HCT116 (cell line): ENCODE measurements at regions not wholly inside any gene's neighbourhood (a gene's known extent, or its start where the extent isn't known, plus 50 kb on each side); places are given as distances from the start of the nearest gene placed in this dataset.

ENCODE experiments used
- ATAC-seq: fragments of 200-7000 bp; cut with Tn5 transposase; 2 replicates; pipeline ENCODE4 v1.9.1; 2020; ENCODE audit warnings: mild to moderate bottlenecking, moderate library complexity
- BruUV-seq: library from RNA; stranded (reverse); fragments of 400-500 nt; replicated peaks from 2 replicates; lab custom pipeline; 2021; lab: Mats Ljungman, UMichigan
- CTCF ChIA-PET: fragments of 300-600 bp; sonication (Branson Sonifier 250); formaldehyde crosslinking; loops from one replicate; lab custom pipeline; 2021; ENCODE audit warnings: antibody characterized with exemption; lab: Charles Lee
- POLR2A ChIA-PET: fragments of 300-600, 350-600 bp; sonication (Branson Sonifier 250); formaldehyde crosslinking; loops from one replicate; lab custom pipeline; 2021; ENCODE audit warnings: antibody characterized with exemption; lab: Charles Lee
- RAD21 ChIA-PET, 2 experiments: fragments of 300-600 bp; sonication (Branson Sonifier 250); formaldehyde crosslinking; loops; one replicate each; lab custom pipeline; 2023; ENCODE audit warnings: low total read pairs in 2 of 2; ENCODE audit not compliant: uncharacterized antibody in 2 of 2, unreplicated experiment in 2 of 2, low non-redundant PET in 1 of 2; lab: Charles Lee
- DNase-seq: peaks from one replicate; pipeline ENCODE4 v3.0.0-alpha.2; 2010; ENCODE audit warnings: low read depth, low spot score
- H2AFZ ChIP-seq: fragments of 200-600 bp; shearing (Covaris generic), sonication (generic); 2 replicates; pipeline ENCODE4 v1.6.1; 2017; ENCODE audit warnings: low read depth, mixed run types, mixed read lengths, antibody characterized with exemption, low read length; ENCODE audit not compliant: poor library complexity, severe bottlenecking
- H3K27ac ChIP-seq: 2 replicates; pipeline ENCODE4 v1.5.1; 2012; ENCODE audit warnings: low read depth, low read length
- H3K27me3 ChIP-seq: fragments of 200-600 bp; sonication (generic); 2 replicates; pipeline ENCODE4 v1.6.1; 2016; ENCODE audit warnings: mixed run types, low read length, mixed read lengths; ENCODE audit not compliant: insufficient read depth
- H3K36me3 ChIP-seq, 2 experiments: fragments of 200-500 bp in 1 of 2; fragments of 200-600 bp in 1 of 2; sonication (Bioruptor generic) in 1 of 2; sonication (generic) in 1 of 2; 2 replicates each; pipeline versions ENCODE4 v1.5.1 to v1.6.1; 2014 to 2016; ENCODE audit warnings: low read length in 2 of 2, inconsistent platforms in 1 of 2, mixed read lengths in 1 of 2, mixed run types in 1 of 2; ENCODE audit not compliant: insufficient read depth in 2 of 2, control insufficient read depth in 1 of 2
- H3K4me1 ChIP-seq, 2 experiments: fragments of 200-600 bp in 1 of 2; sonication (generic) in 1 of 2; 2 replicates each; pipeline versions ENCODE4 v1.5.1 to v1.6.1; 2012 to 2017; ENCODE audit warnings: low read length in 2 of 2, inconsistent platforms in 1 of 2, mild to moderate bottlenecking in 1 of 2, mixed read lengths in 1 of 2, mixed run types in 1 of 2, moderate library complexity in 1 of 2; ENCODE audit not compliant: insufficient read depth in 2 of 2, control insufficient read depth in 1 of 2
- H3K4me2 ChIP-seq: fragments of 200-600 bp; sonication (generic); 2 replicates; pipeline ENCODE4 v1.6.1; 2017; ENCODE audit warnings: mixed run types, low read length, mixed read lengths
- H3K4me3 ChIP-seq, 2 experiments: fragments of 200-600 bp in 1 of 2; sonication (generic) in 1 of 2; replicated peaks in 1 of 2; 2 replicates each; pipeline ENCODE4 v1.5.1; 2011 to 2016; ENCODE audit warnings: low read length in 2 of 2, control low read depth in 1 of 2, low read depth in 1 of 2, mild to moderate bottlenecking in 1 of 2, mixed read lengths in 1 of 2, mixed run types in 1 of 2
- H3K79me2 ChIP-seq: fragments of 200-600 bp; sonication (generic); 2 replicates; pipeline ENCODE4 v1.6.1; 2017; ENCODE audit warnings: mild to moderate bottlenecking, mixed run types, low read length, moderate library complexity, mixed read lengths; ENCODE audit not compliant: insufficient read depth
- H3K9ac ChIP-seq: fragments of 200-600 bp; sonication (generic); 2 replicates; pipeline ENCODE4 v1.6.1; 2016; ENCODE audit warnings: low read length, mixed read lengths
- H3K9me2 ChIP-seq: fragments of 200-600 bp; sonication (generic), shearing (Covaris generic); 2 replicates; pipeline ENCODE4 v1.6.1; 2017; ENCODE audit warnings: mixed run types, mild to moderate bottlenecking, moderate library complexity; ENCODE audit not compliant: insufficient read depth
- H3K9me3 ChIP-seq, 2 experiments: fragments of 200-500 bp in 1 of 2; fragments of 200-600 bp in 1 of 2; sonication (Bioruptor generic) in 1 of 2; sonication (generic) in 1 of 2; 2 replicates each; pipeline ENCODE4 v1.6.1; 2014 to 2017; ENCODE audit warnings: low read length in 2 of 2, mixed read lengths in 2 of 2, inconsistent platforms in 1 of 2, low read depth in 1 of 2, mild to moderate bottlenecking in 1 of 2, mixed run types in 1 of 2, moderate library complexity in 1 of 2; ENCODE audit not compliant: control insufficient read depth in 1 of 2, insufficient read depth in 1 of 2
- H4K20me1 ChIP-seq: fragments of 200-600 bp; sonication (generic), shearing (Covaris generic); 2 replicates; pipeline ENCODE4 v1.6.1; 2017; ENCODE audit warnings: mixed run types, mild to moderate bottlenecking, moderate library complexity; ENCODE audit not compliant: insufficient read depth
- ATF3 ChIP-seq: IDR thresholded peaks from 2 replicates; pipeline ENCODE4 v1.6.1; 2012
- CBX3 ChIP-seq: IDR thresholded peaks from 2 replicates; pipeline ENCODE4 v1.6.1; 2012; ENCODE audit warnings: low read depth
- EGR1 ChIP-seq: IDR thresholded peaks from 2 replicates; pipeline ENCODE4 v1.6.1; 2012; ENCODE audit warnings: low read depth
- EZH2phosphoT487 ChIP-seq: fragments of 200-600 bp; IDR thresholded peaks from 2 replicates; pipeline ENCODE4 v1.6.1; 2018; ENCODE audit warnings: antibody characterized with exemption, borderline replicate concordance
- JUND ChIP-seq: IDR thresholded peaks from 2 replicates; pipeline ENCODE4 v1.6.1; 2012
- POLR2A ChIP-seq: IDR thresholded peaks from 2 replicates; pipeline ENCODE4 v1.7.0; 2011; ENCODE audit warnings: borderline replicate concordance; ENCODE audit not compliant: insufficient read depth, insufficient read length; ENCODE audit errors: extremely low read depth
- RAD21 ChIP-seq: IDR thresholded peaks from 2 replicates; pipeline ENCODE4 v1.6.1; 2012; ENCODE audit warnings: low read depth, mild to moderate bottlenecking
- REST ChIP-seq: IDR thresholded peaks from 2 replicates; pipeline ENCODE4 v1.6.1; 2012; ENCODE audit warnings: low read depth
- SP1 ChIP-seq: IDR thresholded peaks from 2 replicates; pipeline ENCODE4 v1.6.1; 2012; ENCODE audit warnings: low read depth
- SRF ChIP-seq: IDR thresholded peaks from 2 replicates; pipeline ENCODE4 v1.6.1; 2012; ENCODE audit warnings: low read depth
- ZBTB33 ChIP-seq: IDR thresholded peaks from 2 replicates; pipeline ENCODE4 v1.6.1; 2011; ENCODE audit warnings: mild to moderate bottlenecking, low read length, moderate library complexity; ENCODE audit not compliant: insufficient replicate concordance; ENCODE audit errors: extremely low read depth
- ZNF274 ChIP-seq: fragments of 200-500 bp; sonication (Bioruptor generic); IDR thresholded peaks from 2 replicates; pipeline ENCODE4 v1.6.1; 2014; ENCODE audit warnings: mild to moderate bottlenecking, low read depth, low read length, inconsistent platforms
- intact Hi-C: fragments of 100-400 bp; cut with micrococcal nuclease; formaldehyde crosslinking; loops from 2 replicates; pipeline ENCODE4 v1.10.0; 2022

- no TSS peak for BruUV-seq
- RAD21 ChIA-PET = no interaction called here
- no peak overlapping the region for H3K9ac ChIP-seq
- no peak overlapping the region for H3K4me2 ChIP-seq
- no peak overlapping the region for H3K27ac ChIP-seq
- intact Hi-C loops = no loop called here
- H3K27me3 ChIP-seq = peaks cover 16% of the 10 kb centered on the region; the same call in 1 of the 2 replicates
- no peaks in the 10 kb centered on the region for H3K79me2 ChIP-seq
- H3K4me3 ChIP-seq = no peak overlapping the region
- POLR2A ChIA-PET = no interaction called here
- H3K4me1 ChIP-seq = no peaks in the 10 kb centered on the region
- no peaks in the 10 kb centered on the region for H4K20me1 ChIP-seq
- H3K36me3 ChIP-seq = no peaks in the 10 kb centered on the region
- H3K9me2 ChIP-seq = no peaks in the 10 kb centered on the region
- TF ChIP-seq CBX3 = no peak
- no peak for TF ChIP-seq EZH2phosphoT487
- TF ChIP-seq RAD21 = no peak
- TF ChIP-seq ATF3 = no peak
- TF ChIP-seq POLR2A = no peak
- TF ChIP-seq JUND = no peak
- no peak for TF ChIP-seq SP1
- TF ChIP-seq SRF = no peak
- no peak for TF ChIP-seq ZNF274
- CTCF ChIA-PET = no interaction called here
- DNase-seq (no peak), ATAC-seq (no peak)
- H2AFZ ChIP-seq = no peak overlapping the region
- H3K9me3 ChIP-seq = no peaks in the 10 kb centered on the region
Measured at GRCh38 chr1:208542309-208542708, 298.1 kb upstream of the PLXNA2 start.

- Histone ChIP-seq H3K27ac (no peak overlapping the region), H3K4me2 (no peak overlapping the region), H3K9me2 (no peaks in the 10 kb centered on the region), H3K79me2 (no peaks in the 10 kb centered on the region), H3K36me3 (no peaks in the 10 kb centered on the region), H3K4me3 (no peak overlapping the region), H3K27me3 (0 out of 2 replicates have a peak, but pooled peaks cover 9% of the 10 kb centered on the region), H2AFZ (no peak overlapping the region), H4K20me1 (no peaks in the 10 kb centered on the region), H3K9me3 (no peaks in the 10 kb centered on the region), H3K9ac (no peak overlapping the region), H3K4me1 (no peaks in the 10 kb centered on the region)
- ChIA-PET POLR2A (no interaction called here), CTCF (no interaction called here), RAD21 (no interaction called here)
- ATAC-seq (no peak), DNase-seq (no peak)
- TF ChIP-seq EGR1 (no peak), ZBTB33 (no peak), REST (no peak)
- intact Hi-C loops = no loop called here
- no TSS peak for BruUV-seq
Measured at GRCh38 chr1:208544053-208544452, 299.9 kb upstream of the PLXNA2 start.
